CD14-positive monocyte (primary cell): ENCODE measurements at regions not wholly inside any gene's neighbourhood (a gene's known extent, or its start where the extent isn't known, plus 50 kb on each side); places are given as distances from the start of the nearest gene placed in this dataset.

Source experiments
- DNase-seq, 3 donors: peaks; one replicate each; pipeline ENCODE4 v3.0.0-alpha.2; 2011 to 2022
- H2AFZ ChIP-seq: 2 replicates; pipeline ENCODE4 v1.6.0; 2012; ENCODE audit warnings: mild to moderate bottlenecking, low read depth, low read length, inconsistent platforms; ENCODE audit not compliant: insufficient read depth, poor library complexity, severe bottlenecking
- H3K27ac ChIP-seq, 2 donors: 1 replicate in 1 of 2; 2 replicates in 1 of 2; pipeline ENCODE4 v1.5.1; 2012 to 2013; ENCODE audit warnings: low read length in 2 of 2, control low read depth in 1 of 2, inconsistent platforms in 1 of 2, low read depth in 1 of 2, mild to moderate bottlenecking in 1 of 2
- H3K27me3 ChIP-seq, 2 donors: one replicate each; pipeline versions ENCODE4 v1.6.0 to v1.6.1; 2011 to 2013; ENCODE audit warnings: low read length in 2 of 2; ENCODE audit not compliant: control insufficient read depth in 2 of 2, insufficient read depth in 2 of 2
- H3K36me3 ChIP-seq, 2 donors: replicated peaks in 1 of 2; 1 replicate in 1 of 2; 2 replicates in 1 of 2; pipeline versions ENCODE4 v1.5.1 to v1.6.1; 2012 to 2013; ENCODE audit warnings: low read length in 2 of 2, control low read depth in 1 of 2, inconsistent platforms in 1 of 2, mild to moderate bottlenecking in 1 of 2; ENCODE audit not compliant: insufficient read depth in 2 of 2, control insufficient read depth in 1 of 2
- H3K4me1 ChIP-seq, 2 donors: 1 replicate in 1 of 2; 2 replicates in 1 of 2; pipeline versions ENCODE4 v1.5.1 to v1.6.1; 2012 to 2013; ENCODE audit warnings: low read length in 2 of 2, control low read depth in 1 of 2, inconsistent platforms in 1 of 2, mild to moderate bottlenecking in 1 of 2, moderate library complexity in 1 of 2; ENCODE audit not compliant: insufficient read depth in 2 of 2, control insufficient read depth in 1 of 2
- H3K4me2 ChIP-seq: replicated peaks from 2 replicates; pipeline ENCODE3; 2012; ENCODE audit warnings: low read length, moderate library complexity, mild to moderate bottlenecking; ENCODE audit not compliant: poor library complexity, severe bottlenecking; ENCODE audit errors: extremely low read depth
- H3K4me3 ChIP-seq, 3 experiments: fragments of 200-600 bp in 1 of 3; sonication (generic) in 1 of 3; replicated peaks in 1 of 3; 1 replicate in 2 of 3; 2 replicates in 1 of 3; pipeline ENCODE4 v1.5.1; 2011 to 2013; ENCODE audit warnings: low read length in 3 of 3, mild to moderate bottlenecking in 3 of 3, control low read depth in 2 of 3, low read depth in 2 of 3, inconsistent platforms in 1 of 3, moderate library complexity in 1 of 3
- H3K79me2 ChIP-seq: 2 replicates; pipeline ENCODE4 v1.6.0; 2012; ENCODE audit warnings: mild to moderate bottlenecking, control low read depth, inconsistent platforms, low read length, moderate library complexity; ENCODE audit not compliant: insufficient read depth
- H3K9ac ChIP-seq: 2 replicates; pipeline ENCODE4 v1.6.0; 2017; ENCODE audit warnings: low read length, mild to moderate bottlenecking; ENCODE audit not compliant: insufficient read depth, poor library complexity, severe bottlenecking
- H3K9me3 ChIP-seq, 2 donors: replicated peaks in 1 of 2; 1 replicate in 1 of 2; 2 replicates in 1 of 2; pipeline versions ENCODE4 v1.5.1 to v1.6.1; 2012 to 2013; ENCODE audit warnings: low read length in 2 of 2, control low read depth in 1 of 2; ENCODE audit not compliant: control insufficient read depth in 1 of 2, insufficient read depth in 1 of 2
- H4K20me1 ChIP-seq: 2 replicates; pipeline ENCODE4 v1.6.0; 2012; ENCODE audit warnings: mild to moderate bottlenecking, low read length, control low read depth, moderate library complexity; ENCODE audit not compliant: insufficient read depth
- H3K27ac Mint-ChIP-seq, 7 donors: one replicate each; pipeline ENCODE4 v1.8.0; 2020; ENCODE audit warnings: mild to moderate bottlenecking in 7 of 7, mixed read lengths in 7 of 7, moderate library complexity in 6 of 7, inconsistent platforms in 2 of 7
- H3K27me3 Mint-ChIP-seq, 3 donors: one replicate each; pipeline ENCODE4 v1.8.0; 2021 to 2022; ENCODE audit warnings: low read depth in 3 of 3, mild to moderate bottlenecking in 3 of 3, mixed read lengths in 3 of 3, moderate library complexity in 3 of 3, inconsistent platforms in 1 of 3
- H3K36me3 Mint-ChIP-seq, 2 donors: one replicate each; pipeline ENCODE4 v1.8.0; 2020; ENCODE audit warnings: mixed read lengths in 2 of 2, inconsistent platforms in 1 of 2, mild to moderate bottlenecking in 1 of 2
- H3K4me1 Mint-ChIP-seq: one replicate; pipeline ENCODE4 v1.8.0; 2020; ENCODE audit warnings: mild to moderate bottlenecking, mixed read lengths
- H3K4me3 Mint-ChIP-seq, 2 donors: one replicate each; pipeline ENCODE4 v1.8.0; 2020; ENCODE audit warnings: mild to moderate bottlenecking in 2 of 2, mixed read lengths in 2 of 2, moderate library complexity in 1 of 2
- H3K9me3 Mint-ChIP-seq, 7 donors: one replicate each; pipeline ENCODE4 v1.8.0; 2020 to 2022; ENCODE audit warnings: mixed read lengths in 7 of 7, mild to moderate bottlenecking in 6 of 7, moderate library complexity in 6 of 7, inconsistent platforms in 2 of 7
- CTCF ChIP-seq: fragments of 200-600 bp; IDR thresholded peaks from one replicate; pipeline ENCODE4 v1.8.0; 2022; ENCODE audit warnings: antibody characterized with exemption, mild to moderate bottlenecking
- WGBS: methylation state at CpG from one replicate; pipeline ENCODE4 v1.1.5; 2013; ENCODE audit warnings: missing lambda C conversion rate; ENCODE audit not compliant: insufficient coverage; 5-methylcytosine and 5-hydroxymethylcytosine counted together
- intact Hi-C, 2 donors: fragments of 100-400 bp; cut with micrococcal nuclease; formaldehyde crosslinking; loops; one replicate each; pipeline versions ENCODE4 v1.15.0 to v1.15.1; 2023

DNA sequence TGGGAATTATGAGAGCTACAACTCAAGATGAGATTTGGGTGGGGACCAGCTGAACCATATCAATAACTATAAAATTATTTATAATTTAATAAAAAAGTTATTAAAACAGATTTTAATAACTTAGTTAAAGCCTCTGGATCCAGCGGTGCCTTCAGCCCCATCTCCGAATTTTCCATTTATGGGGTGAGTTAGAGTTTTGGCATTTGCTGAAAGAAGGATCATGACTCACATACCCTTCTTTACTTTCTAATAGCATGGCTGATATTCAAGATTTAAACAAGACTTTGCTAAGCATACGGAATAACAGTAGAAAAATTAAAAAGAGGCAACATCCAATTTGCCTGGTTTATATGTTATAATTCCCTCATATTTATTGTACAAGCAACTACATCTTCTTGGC lies 94.5 kb downstream of the RDH14 start:
- no peak for DNase-seq
- Histone ChIP-seq H3K79me2 (no peaks in the 10 kb centered on the region), H3K4me3 (no peak overlapping the region), H3K4me1 (no peaks in the 10 kb centered on the region), H3K27ac (no peak overlapping the region), H2AFZ (no peak overlapping the region), H4K20me1 (no peaks in the 10 kb centered on the region), H3K27me3 (no peaks in the 10 kb centered on the region), H3K9me3 (peaks cover 0 to 7% of the 10 kb centered on the region in 2 donors), H3K36me3 (no peaks in the 10 kb centered on the region), H3K4me2 (no peak overlapping the region), H3K9ac (no peak overlapping the region)
- peaks cover 0 to 19% (median 9%) of the 10 kb centered on the region in 7 donors for H3K9me3 Mint-ChIP-seq
- H3K27me3 Mint-ChIP-seq, result no peaks in the 10 kb centered on the region
- no peaks in the 10 kb centered on the region for H3K36me3 Mint-ChIP-seq
- H3K4me3 Mint-ChIP-seq, result no peak overlapping the region
- no peaks in the 10 kb centered on the region for H3K4me1 Mint-ChIP-seq
- no peak for TF ChIP-seq CTCF
- intact Hi-C loops, result no loop called here
- no CpG with 5 or more reads among the region's 3 CpGs for WGBS
- no peak overlapping the region for H3K27ac Mint-ChIP-seq

GRCh38 chr2:18464913-18465312 lies 95.5 kb downstream of the RDH14 start:
- Histone ChIP-seq H2AFZ (no peak overlapping the region), H3K27me3 (no peaks in the 10 kb centered on the region), H3K4me3 (no peak overlapping the region), H4K20me1 (no peaks in the 10 kb centered on the region), H3K36me3 (no peaks in the 10 kb centered on the region), H3K79me2 (no peaks in the 10 kb centered on the region), H3K27ac (no peak overlapping the region), H3K9me3 (peaks cover 0 to 7% of the 10 kb centered on the region in 2 donors), H3K4me1 (no peaks in the 10 kb centered on the region), H3K4me2 (no peak overlapping the region), H3K9ac (no peak overlapping the region)
- DNase-seq, result no peak
- Mint-ChIP-seq H3K27ac (no peak overlapping the region), H3K27me3 (no peaks in the 10 kb centered on the region), H3K4me1 (no peaks in the 10 kb centered on the region), H3K36me3 (no peaks in the 10 kb centered on the region), H3K9me3 (peaks cover 0 to 15% (median 12%) of the 10 kb centered on the region in 7 donors), H3K4me3 (no peak overlapping the region)
- no CpG with 5 or more reads among the region's 2 CpGs for WGBS
- TF ChIP-seq CTCF, result no peak
- intact Hi-C loops, result no loop called here
